ENCODE measurements at regions not wholly inside any gene's neighbourhood (a gene's known extent, or its start where the extent isn't known, plus 50 kb on each side); places are given as distances from the start of the nearest gene placed in this dataset.

DNA sequence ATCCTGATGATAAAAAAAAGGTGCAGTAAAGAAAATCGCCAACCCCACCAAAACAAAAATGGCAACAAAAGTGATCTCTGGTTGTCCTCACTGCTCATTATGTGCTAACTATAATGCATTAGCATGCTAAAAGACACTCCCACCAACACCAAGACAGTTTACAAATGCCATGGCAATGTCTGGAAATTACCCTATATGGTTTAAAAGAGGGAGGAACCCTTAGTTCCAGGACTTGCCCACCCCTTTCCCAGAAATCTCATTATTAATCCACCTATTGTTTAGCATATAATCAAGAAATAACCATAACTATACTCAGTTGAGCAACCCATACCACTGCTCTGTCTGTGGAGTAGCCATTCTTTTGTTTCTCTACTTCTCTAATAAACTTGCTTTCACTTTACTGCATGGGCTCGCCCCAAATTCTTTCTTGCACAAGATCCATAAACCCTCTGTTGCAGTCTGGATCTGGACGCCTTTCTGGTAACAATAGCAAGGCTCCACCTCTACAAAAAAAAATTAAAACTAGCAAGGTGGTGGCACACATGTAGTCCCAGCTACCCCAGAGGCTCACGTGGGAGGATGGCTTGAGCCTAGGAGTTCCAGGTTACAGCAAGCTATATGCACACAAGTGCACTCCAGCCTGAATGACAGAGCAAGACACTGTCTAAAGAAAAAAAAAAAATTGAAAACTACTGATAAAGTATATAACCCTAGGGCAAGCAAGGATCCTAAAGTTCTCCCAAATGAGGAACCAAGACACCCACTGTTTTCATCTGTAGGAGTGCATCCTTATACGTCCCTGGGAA lies 278.8 kb upstream of the JARID2 start:
- CTCF ChIA-PET, result no interaction called here
- H3K27ac Mint-ChIP-seq (ENCODE audit: unreplicated experiment), result no peak overlapping the region
- no peaks in the 10 kb centered on the region for H3K27me3 Mint-ChIP-seq (ENCODE audit: unreplicated experiment)
- DNase-seq, result no peak
- H3K4me1 Mint-ChIP-seq (ENCODE audit: low read depth, unreplicated experiment), result no peaks in the 10 kb centered on the region
- BruUV-seq (replicated peaks), result no TSS peak
- intact Hi-C loops (cut with micrococcal nuclease; ENCODE audit: unreplicated experiment), result no loop called here
- no peaks in the 10 kb centered on the region for H3K36me3 Mint-ChIP-seq (ENCODE audit: insufficient read depth, unreplicated experiment)
- TF ChIP-seq, protein P1, sequence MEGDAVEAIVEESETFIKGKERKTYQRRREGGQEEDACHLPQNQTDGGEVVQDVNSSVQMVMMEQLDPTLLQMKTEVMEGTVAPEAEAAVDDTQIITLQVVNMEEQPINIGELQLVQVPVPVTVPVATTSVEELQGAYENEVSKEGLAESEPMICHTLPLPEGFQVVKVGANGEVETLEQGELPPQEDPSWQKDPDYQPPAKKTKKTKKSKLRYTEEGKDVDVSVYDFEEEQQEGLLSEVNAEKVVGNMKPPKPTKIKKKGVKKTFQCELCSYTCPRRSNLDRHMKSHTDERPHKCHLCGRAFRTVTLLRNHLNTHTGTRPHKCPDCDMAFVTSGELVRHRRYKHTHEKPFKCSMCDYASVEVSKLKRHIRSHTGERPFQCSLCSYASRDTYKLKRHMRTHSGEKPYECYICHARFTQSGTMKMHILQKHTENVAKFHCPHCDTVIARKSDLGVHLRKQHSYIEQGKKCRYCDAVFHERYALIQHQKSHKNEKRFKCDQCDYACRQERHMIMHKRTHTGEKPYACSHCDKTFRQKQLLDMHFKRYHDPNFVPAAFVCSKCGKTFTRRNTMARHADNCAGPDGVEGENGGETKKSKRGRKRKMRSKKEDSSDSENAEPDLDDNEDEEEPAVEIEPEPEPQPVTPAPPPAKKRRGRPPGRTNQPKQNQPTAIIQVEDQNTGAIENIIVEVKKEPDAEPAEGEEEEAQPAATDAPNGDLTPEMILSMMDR (IDR thresholded peaks at IDR 0.05; ENCODE audit: unreplicated experiment), result no peak
- H3K9me3 Mint-ChIP-seq (ENCODE audit: low read depth, unreplicated experiment), result peaks cover 2% of the 10 kb centered on the region
- no peak overlapping the region for H3K4me3 Mint-ChIP-seq (ENCODE audit: low read depth, unreplicated experiment)

- CTCF ChIA-PET, result no interaction called here
- intact Hi-C loops (cut with micrococcal nuclease; ENCODE audit: unreplicated experiment), result no loop called here
- BruUV-seq (replicated peaks), result no TSS peak
- TF ChIP-seq, protein P1 (IDR thresholded peaks at IDR 0.05; ENCODE audit: unreplicated experiment), result no peak
- no peaks in the 10 kb centered on the region for H3K27me3 Mint-ChIP-seq (ENCODE audit: unreplicated experiment)
- no peak overlapping the region for H3K27ac Mint-ChIP-seq (ENCODE audit: unreplicated experiment)
- H3K4me1 Mint-ChIP-seq (ENCODE audit: low read depth, unreplicated experiment), result no peaks in the 10 kb centered on the region
- no peak for DNase-seq
- H3K4me3 Mint-ChIP-seq (ENCODE audit: low read depth, unreplicated experiment), result no peak overlapping the region
- no peaks in the 10 kb centered on the region for H3K36me3 Mint-ChIP-seq (ENCODE audit: insufficient read depth, unreplicated experiment)
- peaks cover 2% of the 10 kb centered on the region for H3K9me3 Mint-ChIP-seq (ENCODE audit: low read depth, unreplicated experiment)
These were observed 277.7 kb upstream of the JARID2 start for GRCh38 chr6:14968056-14968637.

- TF ChIP-seq, protein P1 (IDR thresholded peaks at IDR 0.05; ENCODE audit: unreplicated experiment), result no peak
- Mint-ChIP-seq H3K27me3 (ENCODE audit: unreplicated experiment) (no peaks in the 10 kb centered on the region), H3K27ac (ENCODE audit: unreplicated experiment) (no peak overlapping the region), H3K36me3 (ENCODE audit: insufficient read depth, unreplicated experiment) (no peaks in the 10 kb centered on the region), H3K9me3 (ENCODE audit: low read depth, unreplicated experiment) (peaks cover 2% of the 10 kb centered on the region), H3K4me1 (ENCODE audit: low read depth, unreplicated experiment) (no peaks in the 10 kb centered on the region), H3K4me3 (ENCODE audit: low read depth, unreplicated experiment) (no peak overlapping the region)
- intact Hi-C loops (cut with micrococcal nuclease; ENCODE audit: unreplicated experiment), result no loop called here
- no TSS peak for BruUV-seq (replicated peaks)
- no peak for DNase-seq
- CTCF ChIA-PET, result no interaction called here
These were observed 276.7 kb upstream of the JARID2 start for GRCh38 chr6:14969126-14969525.

GRCh38 chr6:14972379-14973067 lies 273.3 kb upstream of the JARID2 start:
- DNase-seq, result no peak
- BruUV-seq (replicated peaks), result no TSS peak
- H3K36me3 Mint-ChIP-seq (ENCODE audit: insufficient read depth, unreplicated experiment), result no peaks in the 10 kb centered on the region
- CTCF ChIA-PET, result interaction anchor here (0.7 to 1.8 kb wide), 2 partner anchors 10 to 311 kb away, joined by 3 to 4 read pairs; no protein-coding TSS in a partner anchor
- no peaks in the 10 kb centered on the region for H3K4me1 Mint-ChIP-seq (ENCODE audit: low read depth, unreplicated experiment)
- no peaks in the 10 kb centered on the region for H3K27me3 Mint-ChIP-seq (ENCODE audit: unreplicated experiment)
- H3K27ac Mint-ChIP-seq (ENCODE audit: unreplicated experiment), result no peak overlapping the region
- H3K4me3 Mint-ChIP-seq (ENCODE audit: low read depth, unreplicated experiment), result no peak overlapping the region
- intact Hi-C loops (cut with micrococcal nuclease; ENCODE audit: unreplicated experiment), result no loop called here
- H3K9me3 Mint-ChIP-seq (ENCODE audit: low read depth, unreplicated experiment), result peaks cover 2% of the 10 kb centered on the region
- TF ChIP-seq, protein P1 (IDR thresholded peaks at IDR 0.05; ENCODE audit: unreplicated experiment), result no peak
